Fibroblast of skin of right quadriceps (primary cell): ENCODE measurements at regions not wholly inside any gene's neighbourhood (a gene's known extent, or its start where the extent isn't known, plus 50 kb on each side); places are given as distances from the start of the nearest gene placed in this dataset.

Experiments
- DNase-seq: peaks from one replicate; pipeline ENCODE4 v3.0.0-alpha.2; 2013

DNA sequence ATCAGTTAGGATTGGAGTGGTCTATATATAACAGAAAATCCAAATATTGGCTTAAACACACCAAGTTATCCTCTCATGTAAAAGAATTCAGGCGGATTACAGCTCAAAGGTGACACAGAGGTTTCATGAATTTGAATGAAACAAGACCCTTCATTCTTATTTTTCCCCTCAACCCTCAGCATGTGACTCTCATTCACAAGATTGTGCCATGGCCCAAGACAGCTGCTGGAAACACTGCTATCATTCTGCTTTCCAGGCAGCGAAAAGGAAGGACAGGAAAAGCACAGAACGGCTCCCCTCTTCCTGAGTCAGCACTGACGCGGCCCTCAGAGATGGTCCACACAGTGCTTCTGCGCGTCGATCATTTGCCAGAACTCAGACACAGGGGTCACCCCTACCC lies 891.0 kb upstream of the FRG1 start:
- no peak for DNase-seq

DNA sequence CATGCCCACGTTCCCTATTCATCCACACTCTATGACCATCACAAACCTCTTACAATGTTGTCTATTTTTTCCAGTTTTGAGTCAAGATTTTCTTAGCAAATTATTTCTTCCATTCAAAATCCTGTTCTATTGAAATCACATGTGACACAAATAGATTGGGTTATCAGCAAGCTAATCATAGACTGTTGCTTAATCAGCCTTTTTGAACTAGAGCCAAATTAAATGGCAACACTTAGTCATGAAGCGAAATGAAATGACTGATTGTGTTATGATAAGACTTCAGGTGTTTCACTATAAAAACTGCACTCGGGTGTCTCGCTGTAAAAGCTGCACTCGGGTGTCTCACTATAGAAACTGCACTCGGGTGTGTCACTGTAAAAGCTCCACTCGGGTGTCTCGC lies 890.0 kb upstream of the FRG1 start:
- DNase-seq = no peak

DNA sequence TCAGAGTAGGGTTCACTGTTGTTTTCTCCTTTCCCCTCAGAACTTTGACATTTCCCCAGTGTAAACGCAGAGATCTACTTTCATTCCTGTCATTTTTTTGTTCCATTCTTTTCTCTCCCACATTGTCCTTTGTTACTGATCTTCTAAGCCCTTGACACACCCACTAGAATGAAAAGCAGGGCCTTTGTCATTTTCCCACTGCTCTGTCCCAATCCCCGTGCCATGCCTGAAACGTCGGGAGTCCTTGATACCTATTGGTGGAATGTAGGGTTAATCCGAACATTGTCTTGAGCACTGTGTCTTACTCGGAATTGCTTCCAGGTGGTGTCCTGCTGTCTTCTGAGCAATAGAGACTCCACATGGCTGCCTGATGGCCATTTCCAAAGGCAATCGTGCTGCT lies 887.1 kb upstream of the FRG1 start:
- DNase-seq = no peak

DNA sequence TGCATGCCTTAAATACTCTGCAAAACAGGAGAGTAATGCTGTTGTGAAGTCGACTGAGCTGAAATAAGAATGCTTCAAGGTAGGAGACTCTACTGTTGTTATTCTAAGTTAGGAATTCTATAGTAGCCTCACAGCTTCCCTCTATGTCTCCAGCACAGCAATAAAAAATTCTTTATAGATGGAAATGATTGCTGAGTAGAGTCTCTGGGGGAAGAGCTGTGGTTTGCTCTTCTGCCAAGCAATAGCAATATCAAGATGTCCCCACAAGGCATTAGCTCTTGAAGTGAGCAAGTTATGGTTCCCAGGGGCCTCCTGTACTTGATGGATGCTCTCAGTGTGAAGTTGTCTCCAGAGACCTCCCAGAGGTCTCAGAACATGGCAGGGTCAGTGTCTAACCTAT lies 880.6 kb upstream of the FRG1 start:
- DNase-seq = peak; percentile 89

DNA sequence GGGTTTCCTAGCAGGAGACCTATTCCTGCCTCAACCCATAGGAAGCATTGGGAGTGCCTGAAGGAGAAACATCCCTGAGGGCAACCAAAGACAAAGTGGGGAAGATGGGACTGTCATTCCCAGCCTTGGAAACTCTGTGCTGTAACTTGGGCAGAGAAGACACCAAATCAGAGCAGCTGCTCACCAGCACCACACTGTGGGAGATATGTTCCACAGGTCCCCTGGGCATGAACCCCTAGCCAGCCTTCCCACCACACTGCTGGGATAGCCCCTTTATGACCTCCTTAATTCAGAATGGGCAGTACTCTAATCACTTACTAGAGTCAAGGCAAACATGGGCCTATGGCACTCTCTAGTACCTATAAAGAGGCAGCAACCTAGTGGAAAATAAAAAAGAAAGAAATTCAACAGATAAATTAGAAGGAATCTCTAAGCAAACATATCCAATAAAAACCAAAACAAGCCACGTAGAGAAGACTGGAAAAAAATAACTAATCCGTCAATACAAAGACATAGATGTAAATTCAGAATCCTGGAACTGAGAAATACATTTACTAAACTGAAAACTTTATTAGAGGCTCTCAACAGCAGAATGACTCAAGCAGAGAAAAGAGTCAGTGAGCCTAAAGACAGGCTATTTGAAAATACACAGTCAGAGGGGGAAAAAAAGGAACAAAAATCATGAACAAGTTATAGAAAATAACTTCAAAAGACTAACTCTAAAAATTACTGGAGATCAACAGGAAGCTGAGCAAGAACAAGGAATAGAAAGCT lies 878.4 kb upstream of the FRG1 start:
- DNase-seq = no peak

DNA sequence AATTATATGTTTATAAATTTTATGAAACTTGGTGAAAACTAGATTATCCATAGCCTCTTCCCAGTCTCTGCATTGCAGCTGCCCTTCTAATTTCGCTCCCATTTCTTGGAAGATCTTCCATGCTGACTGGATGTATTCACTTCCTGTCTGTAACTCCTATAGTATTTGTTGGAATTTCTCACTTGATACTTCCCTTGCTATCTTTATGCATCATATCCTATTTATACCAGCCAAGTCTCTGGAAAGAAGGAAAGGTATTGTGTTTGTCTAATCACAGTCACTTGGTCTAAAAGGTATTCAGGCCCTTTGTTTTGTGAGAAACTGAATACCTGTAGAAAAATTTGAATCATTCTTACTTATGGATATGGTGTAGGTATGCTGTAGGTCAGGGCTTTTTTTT lies 870.9 kb upstream of the FRG1 start:
- peak; percentile 39 for DNase-seq

DNA sequence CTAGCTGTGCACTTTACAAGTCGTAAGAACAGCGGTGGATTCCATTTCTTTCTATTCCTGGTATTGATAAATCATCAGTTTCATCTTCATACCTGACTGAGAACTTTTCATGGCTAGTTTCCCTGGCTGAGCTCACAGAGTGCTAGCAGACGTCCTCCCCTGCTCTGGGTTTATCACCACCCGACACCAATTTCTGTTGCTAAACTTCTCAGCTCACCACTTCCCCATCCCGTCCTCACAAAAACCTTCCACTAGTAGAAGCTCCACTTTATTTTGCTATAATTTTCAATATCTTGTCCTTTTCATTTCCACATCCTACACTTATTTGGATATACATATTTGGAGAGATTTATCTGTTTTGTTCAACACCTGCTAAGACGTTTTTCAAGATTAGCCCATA lies 869.4 kb upstream of the FRG1 start:
- DNase-seq = no peak

DNA sequence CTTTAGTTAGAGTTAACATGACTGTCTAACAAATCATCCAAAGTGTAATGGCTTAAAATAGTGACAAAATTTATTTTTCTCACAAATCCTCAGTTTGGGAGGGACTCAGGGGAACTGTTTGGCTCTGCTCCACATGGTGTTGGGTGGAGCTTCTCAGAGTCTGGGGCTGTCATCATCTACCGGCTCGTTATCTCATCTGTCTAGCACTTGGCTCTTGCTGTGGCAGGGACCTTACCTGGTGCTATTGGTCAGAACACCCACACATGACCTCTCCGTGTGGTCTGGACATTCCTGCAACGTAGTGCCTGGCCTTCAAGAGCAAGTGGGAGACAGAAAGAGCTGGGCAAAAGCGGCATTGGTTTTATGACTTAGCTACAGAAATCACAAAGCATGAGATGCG lies 866.9 kb upstream of the FRG1 start:
- no peak for DNase-seq

DNA sequence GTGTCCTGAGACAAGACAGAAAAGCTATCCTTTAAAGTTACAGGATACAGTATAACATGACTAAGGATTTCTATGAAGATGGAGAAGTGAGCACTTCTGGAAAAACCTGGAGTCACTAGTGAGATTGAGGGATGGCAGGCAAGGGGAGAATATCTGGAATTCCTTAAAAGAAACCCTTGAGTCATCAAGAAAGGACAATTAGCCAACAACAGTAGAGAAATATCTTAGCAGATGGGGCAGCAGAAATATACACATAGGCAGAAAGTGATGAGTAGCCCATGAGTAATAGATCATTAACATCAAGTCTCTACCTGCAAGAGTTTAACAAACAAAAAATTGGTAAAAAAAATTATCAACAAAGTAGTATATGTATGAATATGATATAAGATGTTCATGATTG lies 858.8 kb upstream of the FRG1 start:
- peak; percentile 60 for DNase-seq

DNA sequence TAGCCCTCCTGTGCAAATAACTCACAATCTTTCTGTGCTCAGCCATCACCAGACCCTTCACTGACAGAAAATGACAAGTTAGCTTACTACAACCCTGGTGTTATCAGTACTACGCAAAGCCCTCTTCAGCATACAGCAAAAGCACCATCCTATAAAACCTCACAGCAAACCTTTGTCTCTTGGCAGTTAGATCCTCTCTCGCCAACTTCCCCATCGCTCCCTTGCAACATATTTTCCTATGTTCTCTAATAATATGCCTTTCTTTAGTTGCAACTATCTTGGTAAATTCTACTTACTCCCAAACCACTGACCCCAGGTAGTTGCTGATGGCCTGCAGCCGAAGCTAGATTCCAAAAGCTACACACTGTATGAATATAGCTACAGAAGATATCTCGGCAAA lies 856.9 kb upstream of the FRG1 start:
- DNase-seq = no peak

DNA sequence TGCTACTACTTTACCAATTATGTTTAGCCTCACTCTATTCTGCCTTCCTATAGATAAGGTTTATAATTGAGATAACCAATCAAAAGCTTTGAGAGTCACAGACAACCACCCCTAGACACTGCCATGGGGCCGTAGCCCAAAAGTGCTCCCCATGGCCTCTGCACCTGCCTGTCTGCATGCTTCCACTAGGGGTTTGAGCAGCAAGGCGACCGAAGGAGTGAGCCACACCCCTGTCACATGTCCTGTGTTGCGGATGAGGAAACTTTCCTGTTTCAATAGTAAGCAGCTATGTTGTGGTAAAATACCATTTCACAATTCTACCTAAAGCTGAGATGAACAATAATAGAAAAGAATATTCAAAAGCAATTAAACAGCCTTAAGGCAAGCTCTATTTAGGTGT lies 856.0 kb upstream of the FRG1 start:
- DNase-seq = no peak

DNA sequence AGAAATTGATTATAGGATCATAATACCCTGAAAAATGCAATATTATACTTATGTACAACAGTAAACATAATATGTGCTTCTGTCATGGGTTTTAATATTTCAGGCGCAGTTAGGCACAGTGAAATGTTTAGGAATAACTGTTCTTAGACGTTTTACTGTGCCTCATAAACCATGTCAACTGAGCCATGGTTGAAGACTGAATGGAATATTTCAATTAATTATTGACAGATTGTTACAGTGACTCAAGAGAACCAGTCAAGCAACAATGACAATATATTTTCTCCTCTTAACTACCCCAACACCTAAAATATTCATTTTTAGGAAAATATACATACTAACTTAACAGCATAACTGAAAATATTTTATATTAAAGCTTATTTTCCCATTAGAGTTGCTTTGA lies 852.7 kb upstream of the FRG1 start:
- DNase-seq = no peak

DNA sequence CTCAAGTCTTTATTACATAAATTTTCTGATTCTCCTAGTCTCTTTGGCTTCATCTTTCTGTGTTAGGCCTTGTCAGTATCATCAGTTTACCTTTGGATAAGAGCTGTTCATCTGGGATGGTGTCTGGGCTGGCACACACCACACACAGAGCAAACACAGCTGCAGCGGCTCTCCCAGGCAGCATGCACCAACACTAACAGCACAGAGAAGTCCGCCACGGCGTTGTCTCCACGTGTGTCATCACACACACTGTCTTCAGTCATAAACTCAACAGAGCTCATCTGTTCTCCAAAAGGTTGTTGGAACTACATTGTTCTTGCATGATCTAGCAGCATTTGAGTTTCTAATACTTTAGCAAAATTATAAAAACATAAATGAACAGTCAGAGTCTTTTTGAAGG lies 851.9 kb upstream of the FRG1 start:
- peak; percentile 33 for DNase-seq

DNA sequence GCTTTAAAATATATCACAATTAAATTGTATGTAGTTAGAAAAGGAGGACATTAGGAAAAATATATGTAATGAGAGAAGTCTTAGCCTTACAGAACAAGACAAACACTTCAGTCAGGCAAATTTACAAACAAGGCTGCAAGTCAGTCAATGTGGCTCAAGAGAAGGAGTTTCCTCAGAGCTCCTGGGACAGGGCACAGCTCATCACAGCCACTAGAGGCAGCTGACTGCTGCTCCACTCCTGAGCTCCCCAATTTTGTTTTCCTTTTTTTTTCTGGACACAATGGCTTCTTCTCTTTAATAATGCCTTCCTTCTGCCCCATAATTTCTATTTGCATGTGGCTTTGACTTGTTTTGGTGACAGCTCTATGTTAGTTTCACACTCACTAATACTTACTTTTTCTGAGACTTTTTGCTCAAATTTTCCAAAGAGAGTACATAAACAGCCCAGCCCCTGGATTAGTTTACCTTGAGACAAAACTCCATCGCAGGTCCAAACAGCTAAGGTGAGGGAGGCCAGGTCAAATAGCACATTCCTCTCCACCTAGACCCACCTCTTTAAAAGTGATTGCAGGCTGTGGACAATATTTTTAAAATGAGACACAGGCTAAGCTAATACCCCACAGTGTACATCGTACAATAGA lies 850.4 kb upstream of the FRG1 start:
- DNase-seq = peak; percentile 12

DNA sequence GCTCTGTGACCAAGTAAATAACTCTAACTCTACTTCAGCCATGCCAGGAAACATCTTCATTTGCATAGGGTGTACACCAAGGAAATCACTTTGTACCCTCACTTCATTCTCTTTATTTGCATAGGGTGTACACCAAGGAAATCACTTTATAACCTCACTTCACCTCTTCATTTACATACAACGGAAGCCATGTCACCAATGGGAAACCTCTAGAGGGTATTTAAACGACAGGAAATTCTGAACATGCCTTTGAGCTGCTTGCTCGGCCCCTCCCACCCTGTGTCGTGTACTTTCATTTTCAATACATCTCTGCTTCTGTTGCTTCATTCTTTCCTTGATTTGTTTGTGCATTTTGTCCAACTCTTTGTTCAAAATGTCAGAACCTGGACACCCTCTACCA lies 848.1 kb upstream of the FRG1 start:
- peak; percentile 34 for DNase-seq

DNA sequence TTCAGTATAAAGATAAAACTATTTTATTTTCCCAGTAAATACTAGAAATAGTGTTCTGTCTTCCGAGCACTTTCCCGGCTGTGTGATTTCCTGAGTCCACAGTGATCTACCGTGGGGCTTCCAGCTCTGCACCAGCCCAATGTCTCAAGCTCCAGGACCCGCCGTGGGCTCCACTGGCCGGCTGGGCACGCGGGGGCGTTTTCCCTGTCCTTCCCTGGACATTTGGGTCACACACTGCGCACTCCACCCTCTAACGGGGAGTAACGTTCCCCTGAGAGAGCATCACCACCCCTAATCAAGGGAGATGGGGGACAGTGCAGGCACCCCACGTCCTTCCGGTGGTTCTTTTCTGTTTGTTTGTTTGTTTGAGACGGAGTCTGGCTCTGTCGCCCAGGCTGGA lies 844.6 kb upstream of the FRG1 start:
- no peak for DNase-seq

DNA sequence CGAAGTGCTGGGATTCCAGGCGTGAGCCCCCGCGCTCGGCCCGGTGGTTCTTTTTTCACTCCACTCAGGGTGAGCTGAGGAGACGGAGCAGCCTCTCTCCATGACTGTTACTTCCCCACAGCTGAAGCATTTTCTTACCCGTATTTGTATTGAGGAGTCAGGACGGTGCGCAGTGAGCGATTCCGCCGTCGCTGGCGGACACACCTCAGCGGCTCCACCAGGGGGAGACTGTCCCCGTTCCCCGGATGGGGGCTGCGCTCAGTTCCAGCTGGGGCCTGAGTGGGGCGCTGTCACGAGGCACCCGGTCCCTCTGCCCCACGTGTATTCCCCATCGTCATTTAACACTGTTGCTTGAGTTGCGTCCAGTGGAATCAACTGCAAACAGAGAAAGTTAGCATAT lies 844.0 kb upstream of the FRG1 start:
- no peak for DNase-seq

DNA sequence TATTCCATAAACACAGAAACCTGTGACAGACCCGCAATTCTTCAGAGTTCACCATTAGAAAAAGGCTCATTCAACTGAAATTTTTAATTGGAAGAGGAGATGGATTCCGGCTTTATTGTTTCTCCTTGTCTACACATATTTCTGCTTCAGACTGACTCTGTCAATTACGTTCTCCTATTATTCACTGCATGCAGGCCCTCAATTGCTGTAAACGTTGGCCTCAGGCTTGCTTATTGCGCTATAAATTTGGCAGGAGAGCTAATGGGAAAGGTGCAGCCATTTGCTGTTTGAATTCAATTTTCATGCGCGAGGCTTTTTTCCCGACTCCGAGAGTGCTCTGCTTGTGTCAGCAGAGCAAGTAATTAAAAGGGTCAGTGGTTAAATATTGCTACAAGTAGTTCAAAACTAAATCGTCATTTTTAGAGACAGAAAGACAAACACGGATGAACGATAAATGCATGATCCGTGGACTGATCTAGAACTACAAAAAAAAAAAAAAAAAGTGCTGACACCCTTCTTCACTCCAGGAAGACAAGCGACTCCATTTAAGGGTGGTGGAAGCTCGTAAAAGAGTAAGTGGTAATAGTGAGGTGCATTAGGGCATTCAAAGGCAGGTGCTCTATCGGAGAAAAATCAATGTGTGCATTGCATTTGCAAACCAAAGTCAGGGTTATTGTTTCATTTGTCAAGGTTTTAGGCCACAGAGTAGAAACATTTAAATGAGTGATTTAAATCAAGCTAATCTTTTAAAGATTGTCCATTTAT lies 841.6 kb upstream of the FRG1 start:
- DNase-seq = no peak

DNA sequence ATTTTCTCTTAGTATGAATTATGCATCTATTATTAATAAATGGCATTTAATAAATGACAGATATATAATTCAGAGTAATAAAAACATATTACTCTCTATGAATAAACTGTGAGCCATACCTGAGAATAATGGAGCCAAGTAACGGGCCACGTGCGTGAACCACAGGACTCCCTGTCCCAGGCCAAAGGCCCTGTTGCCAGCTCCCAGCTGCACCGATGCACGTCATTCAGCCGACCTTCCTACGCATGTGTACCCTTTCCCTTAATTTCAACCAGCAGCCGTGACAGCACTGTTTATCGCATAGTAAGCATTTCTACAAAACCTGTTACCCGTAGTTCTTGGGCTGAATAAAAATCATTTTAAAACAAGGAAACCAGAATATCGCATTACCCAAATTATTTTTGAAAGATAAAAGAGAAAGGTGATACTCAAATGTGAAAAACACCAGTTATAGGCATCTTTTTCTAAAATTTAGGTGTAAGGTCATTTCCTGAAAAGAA lies 827.2 kb upstream of the FRG1 start:
- no peak for DNase-seq

DNA sequence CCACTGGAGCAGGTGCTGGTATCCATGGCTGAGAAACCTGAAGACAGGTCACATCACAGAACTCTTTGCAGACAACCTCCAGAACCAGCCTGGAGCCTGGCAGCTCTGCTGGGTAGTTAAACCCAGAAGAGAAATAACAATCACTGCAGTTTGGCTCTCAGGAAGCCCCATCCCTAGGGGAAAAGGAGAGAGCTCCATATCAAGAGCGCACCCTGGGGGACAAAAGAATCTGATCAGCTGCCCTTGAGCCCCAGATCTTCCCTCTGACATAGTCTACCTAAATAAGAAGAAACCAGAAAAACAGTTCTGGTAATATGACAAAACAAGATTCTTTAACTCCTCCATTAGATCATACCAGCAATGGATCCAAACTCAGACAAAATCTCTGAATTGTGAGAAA lies 823.2 kb upstream of the FRG1 start:
- peak; percentile 2 for DNase-seq

DNA sequence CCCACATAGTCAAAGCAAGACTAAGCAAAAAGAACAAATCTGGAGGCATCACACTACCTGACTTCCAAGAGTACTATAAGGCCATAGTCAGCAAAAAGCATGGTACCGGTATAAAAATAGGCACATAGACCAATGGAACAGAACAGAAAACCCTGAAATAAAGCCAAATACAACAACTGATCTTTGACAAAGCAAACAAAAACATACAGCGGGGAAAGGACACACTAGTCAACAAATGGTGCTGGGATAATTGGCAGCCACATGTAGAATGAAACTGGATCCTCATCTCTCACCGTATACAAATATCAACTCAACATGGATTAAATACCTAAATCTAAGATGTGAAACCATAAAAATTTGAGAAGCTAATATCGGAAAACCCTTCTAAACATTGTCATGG lies 819.3 kb upstream of the FRG1 start:
- DNase-seq = no peak

DNA sequence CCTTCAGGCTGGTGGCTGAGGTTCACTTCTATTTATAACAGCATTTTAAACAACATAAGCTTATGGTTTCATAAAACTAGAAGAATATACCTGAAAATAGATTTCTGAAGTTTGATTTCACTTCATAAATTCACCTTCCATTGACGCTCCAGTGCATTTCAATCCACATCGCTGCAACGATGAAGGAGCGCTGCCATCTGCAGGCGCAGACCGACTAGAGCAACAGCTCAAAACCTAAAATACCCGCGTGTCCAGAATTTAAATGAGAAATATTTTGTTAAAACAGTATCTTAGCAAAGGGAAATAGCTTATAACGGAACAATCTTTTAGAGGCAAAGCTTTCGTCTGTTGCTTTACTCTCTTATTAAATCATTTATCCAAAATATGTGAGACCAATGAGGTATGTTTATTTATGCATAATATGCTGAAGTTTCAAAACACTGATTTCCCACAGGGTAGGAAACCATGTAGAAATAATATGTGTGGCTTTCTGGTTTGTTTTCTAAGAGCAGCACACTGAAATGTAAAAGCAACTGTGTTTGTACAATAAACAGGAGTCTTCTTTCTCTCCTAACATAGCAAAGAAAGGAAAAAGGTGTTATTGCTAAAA lies 816.4 kb upstream of the FRG1 start:
- peak; percentile 53 for DNase-seq

DNA sequence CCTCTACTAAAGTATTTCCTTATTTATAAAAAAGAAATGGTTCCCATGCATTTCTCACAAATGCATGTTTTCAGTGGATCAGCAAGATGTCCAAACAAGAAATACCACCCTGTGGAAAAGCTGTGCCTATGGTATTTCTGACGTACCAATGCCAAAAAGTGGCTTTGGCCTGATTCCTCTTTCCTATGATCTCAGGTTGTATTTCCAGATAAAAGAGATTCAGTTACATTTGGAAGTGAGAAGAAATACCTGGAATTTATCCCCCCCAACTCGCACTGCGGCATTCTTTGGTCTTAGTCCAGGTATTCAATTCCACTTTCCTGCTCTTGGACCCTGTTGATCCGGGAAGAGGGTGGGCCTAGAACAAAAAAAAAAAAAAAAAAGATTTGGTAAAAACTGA lies 815.9 kb upstream of the FRG1 start:
- no peak for DNase-seq

DNA sequence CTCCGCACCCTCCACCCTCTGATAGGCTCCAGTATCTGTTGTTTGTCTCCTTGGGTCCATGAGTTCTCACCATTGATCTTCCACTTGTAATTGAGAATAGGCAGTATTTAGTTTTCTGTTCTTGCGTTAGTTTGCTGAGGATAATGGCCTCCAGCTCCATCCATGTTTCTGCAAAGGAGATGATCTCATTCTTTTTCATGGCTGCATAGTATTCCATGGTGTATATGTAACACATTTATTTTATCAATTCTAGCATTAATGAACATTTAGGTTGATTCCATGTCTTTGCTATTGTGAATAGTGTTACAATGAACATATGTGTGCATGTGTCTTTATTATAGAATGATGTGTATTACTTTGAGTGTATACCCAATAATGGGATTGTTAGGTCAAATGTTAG lies 814.6 kb upstream of the FRG1 start:
- DNase-seq = no peak
